Left renal pelvis (tissue), 4 donors: ENCODE measurements at regions not wholly inside any gene's neighbourhood (a gene's known extent, or its start where the extent isn't known, plus 50 kb on each side); places are given as distances from the start of the nearest gene placed in this dataset.
A peak's percentile ranks its signal among the peaks of the same experiment; 100 is the strongest.
"Not testable (repeated sequence)": the region's sequence is repeated elsewhere in the genome, so short reads cannot be mapped to it uniquely, and the experiment has no call there.

Experiments used
- DNase-seq, 4 donors: peaks; one replicate each; pipeline ENCODE4 v3.0.0-alpha.2; 2013; ENCODE audit warnings: low read depth in 4 of 4, low spot score in 3 of 4

DNA sequence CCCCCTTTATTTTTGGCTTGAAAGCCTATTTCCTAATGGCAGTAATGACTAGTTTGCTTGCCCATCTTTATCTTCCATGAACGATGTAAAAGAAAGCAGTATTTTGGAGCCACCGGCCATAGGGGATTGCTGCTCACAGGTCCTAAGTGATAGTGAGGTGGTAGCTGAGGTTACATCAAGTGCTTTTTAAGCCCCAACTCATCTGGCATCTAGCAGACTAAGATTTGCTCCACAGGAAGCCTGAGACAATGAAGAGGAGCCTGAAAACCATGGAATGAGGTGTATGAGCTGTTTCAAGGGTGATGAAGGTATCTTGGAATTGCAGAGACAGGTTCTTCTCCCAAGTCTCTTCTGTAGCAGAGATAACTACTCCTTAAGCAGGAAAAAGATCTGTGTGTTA is 496.3 kb downstream of the XPNPEP1 start:
- DNase-seq = no peak

- DNase-seq = no peak
Observed at GRCh38 chr10:109418795-109419194, 504.5 kb downstream of the XPNPEP1 start.

DNA sequence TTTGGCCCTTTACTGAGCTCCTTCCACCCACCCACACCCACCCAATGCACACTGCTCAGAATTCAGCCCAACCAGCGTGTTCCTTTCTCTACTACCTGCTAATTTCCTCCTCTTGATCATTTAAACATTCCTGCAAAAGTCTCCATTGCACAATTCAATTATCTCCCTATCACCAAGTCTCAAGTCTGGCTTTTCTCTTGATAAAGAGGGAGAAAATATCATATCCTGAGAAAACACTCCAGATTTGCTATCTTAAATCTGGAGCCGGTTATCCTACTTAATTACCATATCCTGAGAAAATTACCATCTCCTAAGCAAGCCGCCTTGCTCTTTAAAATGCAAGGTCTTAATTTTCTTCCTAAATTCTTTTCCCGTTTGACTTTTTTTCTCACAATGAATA is 505.5 kb downstream of the XPNPEP1 start:
- no peak for DNase-seq

DNA sequence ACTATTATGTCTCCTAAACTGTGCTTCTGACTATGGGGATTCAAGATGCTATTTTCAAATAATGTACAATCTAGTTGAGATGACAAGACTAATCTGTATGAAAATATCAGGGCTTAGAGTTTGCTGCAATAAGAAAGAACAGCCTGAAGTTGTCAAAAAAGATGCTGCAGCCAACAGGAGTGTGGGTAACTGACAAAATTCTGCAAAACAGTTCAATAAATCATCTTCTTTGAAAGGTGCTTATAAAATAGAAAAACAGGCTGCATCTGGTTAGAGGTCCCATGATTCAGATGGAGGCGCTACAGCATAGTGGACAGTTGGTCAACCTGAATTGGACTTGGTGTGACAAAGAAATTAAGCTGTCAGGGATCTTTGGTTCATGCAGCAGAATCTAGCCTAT is 511.0 kb downstream of the XPNPEP1 start:
- DNase-seq = peak in 2 of 4 donors; percentile 1 to 5

- peak; percentile 12 to 27 (median 16) for DNase-seq
Observed at GRCh38 chr10:109411917-109412316, 511.4 kb downstream of the XPNPEP1 start.

GRCh38 chr10:109405338-109405737 is 518.0 kb downstream of the XPNPEP1 start:
- no peak for DNase-seq

GRCh38 chr10:109403551-109403950 is 519.8 kb downstream of the XPNPEP1 start:
- DNase-seq = no peak

GRCh38 chr10:109393425-109393824 is 529.9 kb downstream of the XPNPEP1 start:
- no peak for DNase-seq

DNA sequence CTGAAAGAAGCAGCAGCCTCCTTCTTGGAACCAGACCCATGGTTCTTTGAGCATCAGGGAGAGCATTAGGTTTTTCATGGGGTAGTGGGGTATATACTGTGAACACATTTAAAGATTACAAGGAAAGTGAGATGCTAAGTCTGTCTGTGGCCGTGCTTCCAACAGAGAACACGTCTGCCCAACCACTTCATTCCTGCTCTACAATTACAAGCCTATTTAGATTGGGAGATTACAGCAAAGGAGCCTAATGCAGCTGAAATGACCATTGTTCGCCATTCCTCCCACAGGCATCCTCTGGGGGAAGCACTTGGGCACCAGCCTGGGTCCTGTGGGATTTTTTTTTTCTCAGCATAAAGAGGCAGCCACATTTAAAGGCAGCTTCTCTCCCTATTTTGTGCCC is 536.4 kb downstream of the XPNPEP1 start:
- no peak for DNase-seq

GRCh38 chr10:109386101-109386500 is 537.2 kb downstream of the XPNPEP1 start:
- no peak for DNase-seq

GRCh38 chr10:109379186-109379585 is 544.1 kb downstream of the XPNPEP1 start:
- no peak for DNase-seq

GRCh38 chr10:109374215-109374614 is 549.1 kb downstream of the XPNPEP1 start:
- no peak for DNase-seq

GRCh38 chr10:109359316-109359715 is 564.0 kb downstream of the XPNPEP1 start:
- no peak for DNase-seq

GRCh38 chr10:109358325-109358724 is 565.0 kb downstream of the XPNPEP1 start:
- peak in 2 of 4 donors; percentile 3 to 7 for DNase-seq

DNA sequence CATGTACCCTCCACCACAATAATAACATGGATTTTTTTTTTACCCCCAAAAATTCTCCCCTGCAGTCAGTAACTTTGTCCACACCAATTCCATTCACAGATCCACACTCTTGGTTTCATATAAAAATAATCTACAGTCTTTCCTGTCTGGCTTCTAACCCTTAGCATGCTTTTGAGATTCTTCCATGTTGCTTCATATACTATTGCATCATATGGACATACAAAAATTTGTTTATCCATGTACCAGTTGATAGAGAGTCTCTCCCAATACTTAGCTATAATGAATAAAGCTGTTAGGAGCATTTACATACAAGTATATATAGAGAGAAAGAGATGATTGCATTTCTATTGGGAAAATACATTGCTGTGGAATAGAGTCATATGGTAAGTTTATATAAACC is 575.0 kb downstream of the XPNPEP1 start:
- no peak for DNase-seq

DNA sequence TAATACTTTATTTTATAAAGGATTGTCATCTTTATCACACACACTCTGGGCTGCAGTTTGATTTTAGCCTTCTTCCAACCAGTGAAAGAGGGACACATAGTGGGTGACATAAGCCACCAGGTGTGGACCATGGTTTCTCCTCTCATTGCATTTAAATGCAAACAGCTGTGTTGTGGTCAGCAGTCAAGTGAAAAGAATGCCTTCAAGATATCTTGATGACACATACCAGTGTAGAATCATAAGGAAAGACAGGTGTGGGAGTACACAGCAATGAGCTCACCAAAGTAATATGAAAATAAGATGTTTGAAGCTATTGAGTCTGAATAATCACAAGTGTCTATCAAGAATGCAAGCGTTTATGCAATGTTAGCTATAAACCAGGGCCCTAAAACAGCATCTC is 580.0 kb downstream of the XPNPEP1 start:
- no peak for DNase-seq

DNA sequence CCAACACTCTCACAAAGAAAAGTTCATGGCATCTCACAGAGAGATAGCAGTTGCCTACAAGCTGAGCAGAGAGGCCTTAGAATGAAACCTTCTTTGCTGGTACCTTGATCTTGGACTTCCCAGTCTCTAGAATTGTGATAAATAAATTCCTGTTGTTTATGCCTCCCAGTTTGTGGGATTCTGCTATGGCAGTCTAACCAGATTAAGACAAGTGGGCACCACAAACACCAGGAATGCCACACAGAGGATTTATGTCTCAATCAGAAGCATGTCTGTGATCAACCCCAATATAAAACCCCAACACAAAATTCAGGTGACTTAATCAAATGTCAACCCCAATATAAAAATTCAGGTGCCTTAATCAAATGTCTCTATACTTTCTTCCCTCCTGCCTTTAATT is 581.3 kb downstream of the XPNPEP1 start:
- no peak for DNase-seq

- no peak for DNase-seq
Observed at GRCh38 chr10:109328001-109328400, 595.3 kb downstream of the XPNPEP1 start.

DNA sequence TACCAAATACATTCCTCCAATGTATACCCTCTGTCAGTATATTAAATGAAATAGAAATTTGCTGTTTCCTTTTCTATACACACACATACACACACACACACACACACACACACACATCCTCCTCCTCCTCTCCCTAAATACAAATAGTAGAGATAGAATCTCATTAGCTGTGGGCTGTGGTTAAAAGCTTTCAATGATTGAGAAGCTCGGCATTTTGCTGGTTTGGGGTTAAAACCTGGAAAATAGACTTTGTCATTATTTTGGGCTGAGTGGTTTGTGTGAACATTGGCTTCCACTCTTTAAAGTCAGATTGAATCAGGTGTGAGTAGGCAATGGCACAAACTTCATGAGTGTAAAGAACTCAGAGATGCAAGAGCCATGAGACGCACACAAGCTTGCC is 596.0 kb downstream of the XPNPEP1 start:
- no peak for DNase-seq

DNA sequence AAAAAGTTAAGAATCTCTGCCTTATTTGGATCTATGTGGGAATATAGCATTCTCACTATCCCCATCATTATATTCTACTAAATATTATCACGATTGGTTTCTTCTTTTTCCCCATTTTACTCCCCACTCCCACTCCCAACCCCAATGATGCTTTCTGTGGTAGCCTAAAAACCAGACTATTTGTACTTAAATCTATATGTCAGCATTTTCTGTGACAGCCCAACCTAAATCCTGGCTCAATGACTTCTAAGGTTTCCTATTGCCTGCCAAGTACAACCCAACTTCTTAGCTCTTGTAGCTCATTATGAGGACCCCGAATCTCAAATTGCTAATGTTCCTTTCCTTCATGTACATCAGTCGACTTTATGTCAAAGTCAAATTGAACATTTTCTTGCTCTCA is 598.6 kb downstream of the XPNPEP1 start:
- no peak for DNase-seq

DNA sequence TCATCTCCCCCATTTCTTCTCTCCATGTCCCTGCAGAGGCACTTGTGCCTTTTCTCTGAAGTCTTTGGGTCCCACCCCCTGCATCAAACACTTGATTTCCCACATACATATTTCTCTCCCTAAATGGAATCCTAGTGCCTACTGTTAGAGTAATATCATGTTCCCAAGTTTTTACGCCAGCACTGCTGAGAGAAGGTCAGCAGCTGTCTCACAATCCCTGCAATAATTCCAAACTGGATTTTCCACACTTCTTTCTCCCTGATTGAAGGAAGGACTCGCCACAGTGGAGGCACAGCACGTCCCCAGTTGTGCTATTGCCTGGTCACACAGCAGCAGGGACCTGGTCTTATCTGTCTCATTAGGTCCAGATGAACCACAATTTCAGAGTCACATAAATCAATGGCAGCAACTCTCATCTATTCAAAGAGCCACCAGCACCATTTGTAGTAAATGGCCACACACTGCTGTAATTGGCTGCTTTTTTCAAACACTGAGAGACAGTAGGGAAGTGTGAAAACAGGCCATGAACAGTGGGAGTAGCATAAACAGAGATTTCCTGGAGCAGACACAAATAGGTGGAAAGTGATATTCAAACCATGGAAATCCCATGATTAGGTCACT is 605.5 kb downstream of the XPNPEP1 start:
- no peak for DNase-seq

DNA sequence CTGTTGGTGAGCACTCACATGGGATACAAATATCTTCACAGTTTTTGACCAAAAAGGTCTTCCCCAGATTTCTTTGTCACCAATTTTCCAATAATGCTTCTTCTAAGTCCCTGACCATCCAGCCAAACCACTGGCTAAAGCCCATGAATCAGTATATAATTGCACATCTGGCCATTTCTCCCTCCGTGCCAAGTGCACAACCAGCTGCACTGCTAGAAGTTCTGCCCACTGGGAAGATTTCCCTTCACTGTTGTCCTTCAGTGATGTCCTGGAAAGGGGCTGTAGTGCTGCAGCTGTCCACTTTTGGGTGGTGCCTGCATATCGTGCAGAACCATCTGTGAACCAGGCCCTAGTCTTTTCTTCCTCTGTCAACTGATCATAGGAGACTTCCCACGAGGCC is 609.3 kb downstream of the XPNPEP1 start:
- DNase-seq = not testable (repeated sequence)

- DNase-seq = not testable (repeated sequence)
Observed at GRCh38 chr10:109312555-109312954, 610.8 kb downstream of the XPNPEP1 start.
